MCF 10A (cell line): ENCODE measurements at regions not wholly inside any gene's neighbourhood (a gene's known extent, or its start where the extent isn't known, plus 50 kb on each side); places are given as distances from the start of the nearest gene placed in this dataset.

Experiments used
- BruUV-seq: library from RNA; stranded (reverse); fragments of 400-500 nt; replicated peaks from 2 replicates; lab custom pipeline; 2021; lab: Mats Ljungman, UMichigan
- CTCF ChIA-PET: fragments of 300-600 bp; sonication (Branson Sonifier 250); formaldehyde crosslinking; extraction: SDS; loops from one replicate; lab custom pipeline; 2021; ENCODE audit warnings: antibody characterized with exemption, inconsistent platforms; lab: Yijun Ruan, JAX
- POLR2A ChIA-PET: fragments of 300-600, 350-650 bp; sonication (Branson Sonifier 250); formaldehyde crosslinking; extraction: SDS; loops from one replicate; lab custom pipeline; 2020; ENCODE audit warnings: antibody characterized with exemption, inconsistent platforms; lab: Yijun Ruan, JAX
- DNase-seq: peaks from one replicate; pipeline ENCODE4 v3.0.0-alpha.2; 2018; ENCODE audit not compliant: unreplicated experiment
- H3K27ac Mint-ChIP-seq: one replicate; pipeline ENCODE4 v1.8.0; 2022; ENCODE audit warnings: mild to moderate bottlenecking, low read depth, mixed read lengths; ENCODE audit not compliant: unreplicated experiment
- H3K27me3 Mint-ChIP-seq: one replicate; pipeline ENCODE4 v1.8.0; 2022; ENCODE audit warnings: mixed read lengths; ENCODE audit not compliant: insufficient read depth, unreplicated experiment
- H3K36me3 Mint-ChIP-seq: one replicate; pipeline ENCODE4 v1.8.0; 2022; ENCODE audit warnings: mild to moderate bottlenecking, moderate library complexity, mixed read lengths; ENCODE audit not compliant: insufficient read depth, unreplicated experiment
- H3K4me1 Mint-ChIP-seq: one replicate; pipeline ENCODE4 v1.8.0; 2022; ENCODE audit warnings: mixed read lengths; ENCODE audit not compliant: insufficient read depth, unreplicated experiment
- H3K4me3 Mint-ChIP-seq: one replicate; pipeline ENCODE4 v1.8.0; 2022; ENCODE audit warnings: mild to moderate bottlenecking, moderate library complexity, mixed read lengths; ENCODE audit not compliant: unreplicated experiment
- H3K9me3 Mint-ChIP-seq: one replicate; pipeline ENCODE4 v1.8.0; 2022; ENCODE audit warnings: mixed read lengths; ENCODE audit not compliant: unreplicated experiment
- intact Hi-C: fragments of 100-400 bp; cut with micrococcal nuclease; formaldehyde crosslinking; loops from 2 replicates; pipeline ENCODE4 v1.14.1; 2022
- TF ChIP-seq, protein P1 (sequence below): fragments of 200-600 bp; IDR thresholded peaks from one replicate; pipeline ENCODE4 v1.8.0; 2022; ENCODE audit warnings: antibody characterized with exemption, mild to moderate bottlenecking; ENCODE audit not compliant: unreplicated experiment

DNA sequence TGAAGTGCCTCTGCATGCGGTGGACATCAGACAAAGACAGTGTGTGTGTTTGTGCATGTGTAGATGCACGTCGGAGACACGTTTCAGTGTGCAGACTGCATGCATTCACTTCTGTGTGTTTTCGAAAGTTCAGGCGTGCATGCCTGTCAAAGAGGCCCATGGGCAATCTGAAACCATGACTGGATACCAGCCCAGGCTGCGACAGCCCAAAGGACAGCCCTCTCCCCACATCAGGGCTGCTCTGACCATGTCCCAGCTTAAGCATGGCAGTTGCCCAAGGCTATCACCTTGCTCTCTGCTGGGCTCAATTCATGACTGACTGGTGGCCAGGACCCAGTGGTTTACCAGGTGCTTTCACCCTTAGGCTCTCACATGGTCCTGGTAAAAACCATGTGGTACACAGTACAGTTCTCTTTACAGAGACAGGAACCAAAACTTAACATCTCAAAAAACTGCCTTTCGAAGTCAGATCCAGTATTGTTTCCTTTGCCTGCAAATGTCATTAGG lies 423.7 kb upstream of the CADM1 start:
- H3K4me3 Mint-ChIP-seq: no peak overlapping the region
- BruUV-seq: no TSS peak
- no peaks in the 10 kb centered on the region for H3K27me3 Mint-ChIP-seq
- intact Hi-C loops: no loop called here
- POLR2A ChIA-PET: no interaction called here
- CTCF ChIA-PET: no interaction called here
- TF ChIP-seq, protein P1, sequence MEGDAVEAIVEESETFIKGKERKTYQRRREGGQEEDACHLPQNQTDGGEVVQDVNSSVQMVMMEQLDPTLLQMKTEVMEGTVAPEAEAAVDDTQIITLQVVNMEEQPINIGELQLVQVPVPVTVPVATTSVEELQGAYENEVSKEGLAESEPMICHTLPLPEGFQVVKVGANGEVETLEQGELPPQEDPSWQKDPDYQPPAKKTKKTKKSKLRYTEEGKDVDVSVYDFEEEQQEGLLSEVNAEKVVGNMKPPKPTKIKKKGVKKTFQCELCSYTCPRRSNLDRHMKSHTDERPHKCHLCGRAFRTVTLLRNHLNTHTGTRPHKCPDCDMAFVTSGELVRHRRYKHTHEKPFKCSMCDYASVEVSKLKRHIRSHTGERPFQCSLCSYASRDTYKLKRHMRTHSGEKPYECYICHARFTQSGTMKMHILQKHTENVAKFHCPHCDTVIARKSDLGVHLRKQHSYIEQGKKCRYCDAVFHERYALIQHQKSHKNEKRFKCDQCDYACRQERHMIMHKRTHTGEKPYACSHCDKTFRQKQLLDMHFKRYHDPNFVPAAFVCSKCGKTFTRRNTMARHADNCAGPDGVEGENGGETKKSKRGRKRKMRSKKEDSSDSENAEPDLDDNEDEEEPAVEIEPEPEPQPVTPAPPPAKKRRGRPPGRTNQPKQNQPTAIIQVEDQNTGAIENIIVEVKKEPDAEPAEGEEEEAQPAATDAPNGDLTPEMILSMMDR: no peak
- peaks cover 10% of the 10 kb centered on the region for H3K9me3 Mint-ChIP-seq
- no peak overlapping the region for H3K27ac Mint-ChIP-seq
- no peaks in the 10 kb centered on the region for H3K4me1 Mint-ChIP-seq
- H3K36me3 Mint-ChIP-seq: no peaks in the 10 kb centered on the region
- DNase-seq: no peak

DNA sequence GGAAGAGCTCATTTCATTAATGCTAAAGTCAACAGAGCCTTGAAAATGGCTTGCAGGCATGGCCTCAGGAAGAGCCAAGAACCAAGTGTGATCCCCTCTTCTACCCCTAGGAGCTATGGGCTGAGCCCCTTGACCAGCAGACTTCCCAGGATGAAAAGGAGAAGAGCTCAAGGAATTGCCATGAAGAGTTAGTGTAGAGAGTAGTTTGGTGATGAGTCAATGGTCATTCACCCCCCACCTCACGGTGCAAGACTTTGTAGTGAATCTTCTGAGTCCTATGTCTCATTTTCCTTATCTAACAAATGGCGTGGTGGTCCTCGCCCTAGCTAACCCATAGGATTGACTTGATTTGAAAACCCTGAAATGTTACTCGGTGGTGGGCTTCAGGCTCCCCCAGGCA lies 422.4 kb upstream of the CADM1 start:
- Mint-ChIP-seq H3K4me1 (no peaks in the 10 kb centered on the region), H3K27ac (no peak overlapping the region), H3K27me3 (no peaks in the 10 kb centered on the region), H3K4me3 (no peak overlapping the region), H3K9me3 (peaks cover 22% of the 10 kb centered on the region), H3K36me3 (no peaks in the 10 kb centered on the region)
- no peak for DNase-seq
- TF ChIP-seq, protein P1: no peak
- POLR2A ChIA-PET: no interaction called here
- CTCF ChIA-PET: no interaction called here
- BruUV-seq: no TSS peak
- intact Hi-C loops: no loop called here

DNA sequence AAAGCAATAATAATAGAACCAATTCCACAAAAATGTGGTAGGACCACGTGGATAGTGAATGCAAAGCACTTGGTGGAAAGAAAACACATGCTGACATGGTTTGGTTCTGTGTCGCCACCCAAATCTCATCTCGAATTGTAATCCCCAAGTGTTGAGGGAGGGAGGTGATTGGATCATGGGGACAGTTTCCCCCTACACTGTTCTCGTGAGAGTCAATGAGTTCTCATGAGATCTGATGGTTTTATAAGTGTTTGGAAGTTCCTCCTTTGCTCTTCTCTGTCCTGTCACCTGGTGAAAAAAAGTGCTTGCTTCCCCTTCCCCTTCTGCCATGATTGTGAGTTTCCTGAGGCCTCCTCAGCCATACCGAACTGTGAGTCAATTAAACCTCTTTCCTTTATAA lies 421.9 kb upstream of the CADM1 start:
- H3K27me3 Mint-ChIP-seq: no peaks in the 10 kb centered on the region
- H3K27ac Mint-ChIP-seq: no peak overlapping the region
- no TSS peak for BruUV-seq
- DNase-seq: no peak
- TF ChIP-seq, protein P1: no peak
- H3K4me3 Mint-ChIP-seq: no peak overlapping the region
- POLR2A ChIA-PET: no interaction called here
- CTCF ChIA-PET: no interaction called here
- peaks cover 27% of the 10 kb centered on the region for H3K9me3 Mint-ChIP-seq
- H3K4me1 Mint-ChIP-seq: no peaks in the 10 kb centered on the region
- no peaks in the 10 kb centered on the region for H3K36me3 Mint-ChIP-seq
- intact Hi-C loops: no loop called here

DNA sequence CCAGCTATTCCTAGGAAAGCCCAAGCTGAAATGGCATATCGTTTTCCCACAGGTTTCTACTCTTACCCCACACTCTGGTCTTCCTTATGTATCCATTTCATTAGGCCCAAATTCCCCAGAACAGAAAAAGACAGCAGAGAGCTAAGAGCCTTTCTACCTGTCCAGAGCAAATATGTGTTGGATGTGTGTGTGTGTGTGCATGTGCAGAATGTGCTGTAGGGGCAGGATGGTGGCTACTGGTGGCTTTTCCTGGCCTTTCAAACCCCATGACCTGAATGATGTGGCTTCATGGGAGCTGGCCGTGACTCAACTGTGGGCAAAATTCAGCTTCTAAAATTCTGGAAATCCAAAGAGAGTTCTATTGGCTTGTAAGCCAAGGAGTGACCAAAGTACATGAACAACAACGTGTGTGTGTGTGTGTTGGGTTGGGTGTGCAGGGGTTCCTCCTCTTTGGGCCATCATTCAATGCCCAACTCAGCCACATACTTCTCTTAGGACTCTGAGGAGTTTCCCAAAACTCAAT lies 421.4 kb upstream of the CADM1 start:
- TF ChIP-seq, protein P1: no peak
- CTCF ChIA-PET: no interaction called here
- intact Hi-C loops: no loop called here
- no peak overlapping the region for H3K27ac Mint-ChIP-seq
- POLR2A ChIA-PET: no interaction called here
- H3K4me3 Mint-ChIP-seq: no peak overlapping the region
- no peaks in the 10 kb centered on the region for H3K36me3 Mint-ChIP-seq
- H3K4me1 Mint-ChIP-seq: no peaks in the 10 kb centered on the region
- no peak for DNase-seq
- peaks cover 28% of the 10 kb centered on the region for H3K9me3 Mint-ChIP-seq
- no peaks in the 10 kb centered on the region for H3K27me3 Mint-ChIP-seq
- no TSS peak for BruUV-seq
